ENCODE measurements at regions not wholly inside any gene's neighbourhood (a gene's known extent, or its start where the extent isn't known, plus 50 kb on each side); places are given as distances from the start of the nearest gene placed in this dataset.

- no peak for TF ChIP-seq CTCF (IDR thresholded peaks at IDR 0.05; ENCODE audit: insufficient read depth, low read length, poor library complexity, severe bottlenecking)
- no peak for TF ChIP-seq EZH2phosphoT487 (conservative IDR thresholded peaks at IDR 0.05; ENCODE audit: low read length)
Observed at GRCh38 chr3:99500485-99500884, 137.9 kb upstream of the COL8A1 start.

Data from SU-DHL-6 (cell line).